ENCODE measurements at regions not wholly inside any gene's neighbourhood (a gene's known extent, or its start where the extent isn't known, plus 50 kb on each side); places are given as distances from the start of the nearest gene placed in this dataset.

DNA sequence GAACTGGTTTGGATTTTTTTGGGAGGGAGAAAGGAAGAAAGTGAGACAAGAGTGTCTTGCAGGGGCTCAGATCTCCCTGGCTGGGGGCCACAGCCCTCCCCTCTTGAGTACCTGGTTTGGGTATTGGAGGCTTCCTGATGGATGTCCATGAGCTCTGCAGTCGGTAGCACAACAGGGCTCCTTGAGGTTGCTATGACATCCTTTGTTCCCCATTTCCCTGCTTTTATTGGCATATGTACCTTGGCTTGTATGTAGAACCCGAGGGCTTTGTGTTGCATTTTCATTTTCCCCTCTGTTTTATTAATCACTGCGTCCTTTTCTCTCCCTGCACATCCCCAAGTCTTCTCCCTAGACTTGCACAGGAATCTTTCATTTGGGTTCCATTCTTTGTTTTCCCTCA is 355.5 kb upstream of the TSHZ2 start:
- Histone ChIP-seq H2AFZ (ENCODE audit: low read length) (no peak overlapping the region), H3K9me3 (ENCODE audit: low read depth, low read length) (no peaks in the 10 kb centered on the region)
- TF ChIP-seq, protein P1, sequence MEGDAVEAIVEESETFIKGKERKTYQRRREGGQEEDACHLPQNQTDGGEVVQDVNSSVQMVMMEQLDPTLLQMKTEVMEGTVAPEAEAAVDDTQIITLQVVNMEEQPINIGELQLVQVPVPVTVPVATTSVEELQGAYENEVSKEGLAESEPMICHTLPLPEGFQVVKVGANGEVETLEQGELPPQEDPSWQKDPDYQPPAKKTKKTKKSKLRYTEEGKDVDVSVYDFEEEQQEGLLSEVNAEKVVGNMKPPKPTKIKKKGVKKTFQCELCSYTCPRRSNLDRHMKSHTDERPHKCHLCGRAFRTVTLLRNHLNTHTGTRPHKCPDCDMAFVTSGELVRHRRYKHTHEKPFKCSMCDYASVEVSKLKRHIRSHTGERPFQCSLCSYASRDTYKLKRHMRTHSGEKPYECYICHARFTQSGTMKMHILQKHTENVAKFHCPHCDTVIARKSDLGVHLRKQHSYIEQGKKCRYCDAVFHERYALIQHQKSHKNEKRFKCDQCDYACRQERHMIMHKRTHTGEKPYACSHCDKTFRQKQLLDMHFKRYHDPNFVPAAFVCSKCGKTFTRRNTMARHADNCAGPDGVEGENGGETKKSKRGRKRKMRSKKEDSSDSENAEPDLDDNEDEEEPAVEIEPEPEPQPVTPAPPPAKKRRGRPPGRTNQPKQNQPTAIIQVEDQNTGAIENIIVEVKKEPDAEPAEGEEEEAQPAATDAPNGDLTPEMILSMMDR (IDR thresholded peaks at IDR 0.05; ENCODE audit: extremely low read depth, low read depth, low read length) = no peak

GRCh38 chr20:52614051-52614863 is 357.9 kb upstream of the TSHZ2 start:
- Histone ChIP-seq H3K27ac (ENCODE audit: low read depth, low read length) (no peak overlapping the region), H3K9me3 (ENCODE audit: low read depth, low read length) (no peaks in the 10 kb centered on the region), H3K4me3 (ENCODE audit: insufficient read depth, low read length) (no peak overlapping the region), H4K20me1 (ENCODE audit: insufficient read depth, low read length) (no peaks in the 10 kb centered on the region), H3K79me2 (ENCODE audit: insufficient read depth, low read length) (no peaks in the 10 kb centered on the region), H3K27me3 (ENCODE audit: insufficient read depth, low read length) (no peaks in the 10 kb centered on the region), H3K36me3 (ENCODE audit: insufficient read depth, low read length) (no peaks in the 10 kb centered on the region), H2AFZ (ENCODE audit: low read length) (no peak overlapping the region), H3K4me1 (ENCODE audit: insufficient read depth, low read length) (no peaks in the 10 kb centered on the region), H3K4me2 (ENCODE audit: insufficient read depth, low read length) (no peak overlapping the region)
- peak; percentile 37 for DNase-seq (ENCODE audit: insufficient read length, low spot score, missing footprints)
- TF ChIP-seq, protein P1 (IDR thresholded peaks at IDR 0.05; ENCODE audit: extremely low read depth, low read depth, low read length) = no peak

More for the DNA sequence above, 355.5 kb upstream of the TSHZ2 start:
- H3K4me2 ChIP-seq (ENCODE audit: insufficient read depth, low read length) = no peak overlapping the region
- no peaks in the 10 kb centered on the region for H3K27me3 ChIP-seq (ENCODE audit: insufficient read depth, low read length)
- H3K4me1 ChIP-seq (ENCODE audit: insufficient read depth, low read length) = no peaks in the 10 kb centered on the region
- no peaks in the 10 kb centered on the region for H3K36me3 ChIP-seq (ENCODE audit: insufficient read depth, low read length)
- H3K4me3 ChIP-seq (ENCODE audit: insufficient read depth, low read length) = no peak overlapping the region
- no peak overlapping the region for H3K27ac ChIP-seq (ENCODE audit: low read depth, low read length)
- no peaks in the 10 kb centered on the region for H4K20me1 ChIP-seq (ENCODE audit: insufficient read depth, low read length)
- no peak for DNase-seq (ENCODE audit: insufficient read length, low spot score, missing footprints)
- no peaks in the 10 kb centered on the region for H3K79me2 ChIP-seq (ENCODE audit: insufficient read depth, low read length)

DNA sequence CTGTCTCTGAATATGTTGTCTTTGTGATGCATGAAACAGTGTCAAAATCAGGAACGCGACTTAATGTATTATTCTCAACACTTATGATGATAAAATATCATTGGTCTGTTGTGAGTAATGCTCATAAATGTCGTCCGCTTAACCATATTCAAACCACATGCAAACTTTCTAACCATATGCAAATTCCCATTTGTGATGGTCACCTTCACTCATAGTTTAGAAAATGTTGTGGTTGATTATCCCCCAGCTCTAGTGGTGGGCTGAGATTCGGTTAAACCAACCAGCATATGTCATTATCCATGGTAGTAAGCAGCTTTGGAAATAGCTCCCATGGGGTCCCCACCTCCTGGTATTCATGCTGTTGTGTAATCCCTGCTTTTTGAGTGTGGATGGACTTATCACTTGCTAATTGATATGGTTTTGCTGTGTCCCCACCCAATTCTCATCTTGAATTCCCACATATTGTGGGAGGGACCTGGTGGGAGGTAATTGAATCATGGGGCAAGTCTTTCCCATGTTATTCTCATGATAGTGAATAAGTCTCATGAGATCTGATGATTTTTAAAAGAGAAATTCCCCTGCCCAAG is 360.0 kb upstream of the TSHZ2 start:
- no peak overlapping the region for H3K4me2 ChIP-seq (ENCODE audit: insufficient read depth, low read length)
- no peak for DNase-seq (ENCODE audit: insufficient read length, low spot score, missing footprints)
- H3K79me2 ChIP-seq (ENCODE audit: insufficient read depth, low read length) = no peaks in the 10 kb centered on the region
- H3K27me3 ChIP-seq (ENCODE audit: insufficient read depth, low read length) = no peaks in the 10 kb centered on the region
- no peaks in the 10 kb centered on the region for H3K9me3 ChIP-seq (ENCODE audit: low read depth, low read length)
- TF ChIP-seq, protein P1 (IDR thresholded peaks at IDR 0.05; ENCODE audit: extremely low read depth, low read depth, low read length) = no peak
- no peak overlapping the region for H3K4me3 ChIP-seq (ENCODE audit: insufficient read depth, low read length)
- no peak overlapping the region for H3K27ac ChIP-seq (ENCODE audit: low read depth, low read length)
- no peaks in the 10 kb centered on the region for H3K4me1 ChIP-seq (ENCODE audit: insufficient read depth, low read length)
- H3K36me3 ChIP-seq (ENCODE audit: insufficient read depth, low read length) = no peaks in the 10 kb centered on the region
- no peaks in the 10 kb centered on the region for H4K20me1 ChIP-seq (ENCODE audit: insufficient read depth, low read length)
- H2AFZ ChIP-seq (ENCODE audit: low read length) = no peak overlapping the region

- Histone ChIP-seq H2AFZ (ENCODE audit: low read length) (no peak overlapping the region), H3K27ac (ENCODE audit: low read depth, low read length) (no peak overlapping the region), H3K4me1 (ENCODE audit: insufficient read depth, low read length) (no peaks in the 10 kb centered on the region), H3K27me3 (ENCODE audit: insufficient read depth, low read length) (no peaks in the 10 kb centered on the region), H3K36me3 (ENCODE audit: insufficient read depth, low read length) (no peaks in the 10 kb centered on the region), H3K9me3 (ENCODE audit: low read depth, low read length) (no peaks in the 10 kb centered on the region), H4K20me1 (ENCODE audit: insufficient read depth, low read length) (no peaks in the 10 kb centered on the region), H3K4me2 (ENCODE audit: insufficient read depth, low read length) (no peak overlapping the region), H3K79me2 (ENCODE audit: insufficient read depth, low read length) (no peaks in the 10 kb centered on the region), H3K4me3 (ENCODE audit: insufficient read depth, low read length) (no peak overlapping the region)
- TF ChIP-seq, protein P1 (IDR thresholded peaks at IDR 0.05; ENCODE audit: extremely low read depth, low read depth, low read length) = no peak
- DNase-seq (ENCODE audit: insufficient read length, low spot score, missing footprints) = no peak
These were observed 361.4 kb upstream of the TSHZ2 start for GRCh38 chr20:52610749-52611148.

Data from osteoblast (primary cell).